ENCODE measurements at regions not wholly inside any gene's neighbourhood (a gene's known extent, or its start where the extent isn't known, plus 50 kb on each side); places are given as distances from the start of the nearest gene placed in this dataset.
"Not testable (repeated sequence)": the region's sequence is repeated elsewhere in the genome, so short reads cannot be mapped to it uniquely, and the experiment has no call there.

DNA sequence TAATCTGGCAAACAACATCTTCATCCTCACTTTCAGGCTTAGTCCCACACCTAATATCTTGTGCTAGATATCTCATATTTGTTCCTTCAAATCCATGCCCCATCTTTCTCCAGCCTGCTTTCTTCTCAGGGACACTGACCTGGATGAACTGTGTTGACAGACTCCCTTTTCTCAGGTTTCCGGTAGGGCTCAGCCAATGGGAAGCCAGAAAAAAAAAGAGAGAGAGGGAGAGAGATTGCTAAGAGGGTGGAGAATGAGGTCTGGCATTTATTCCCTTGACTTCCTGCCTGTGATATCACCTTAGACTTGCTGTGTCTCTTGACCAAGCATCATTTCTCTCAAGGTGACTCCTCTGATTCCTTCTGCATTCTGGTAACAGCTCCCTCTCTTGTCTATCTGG, 145.6 kb upstream of the ABI3BP start:
- DNase-seq (ENCODE audit: low spot score), result no peak

- no peak for DNase-seq (ENCODE audit: low spot score)
These were observed 141.1 kb upstream of the ABI3BP start for GRCh38 chr3:101134331-101134730.

- DNase-seq (ENCODE audit: low spot score), result no peak
These were observed 140.4 kb upstream of the ABI3BP start for GRCh38 chr3:101133652-101134051.

DNA sequence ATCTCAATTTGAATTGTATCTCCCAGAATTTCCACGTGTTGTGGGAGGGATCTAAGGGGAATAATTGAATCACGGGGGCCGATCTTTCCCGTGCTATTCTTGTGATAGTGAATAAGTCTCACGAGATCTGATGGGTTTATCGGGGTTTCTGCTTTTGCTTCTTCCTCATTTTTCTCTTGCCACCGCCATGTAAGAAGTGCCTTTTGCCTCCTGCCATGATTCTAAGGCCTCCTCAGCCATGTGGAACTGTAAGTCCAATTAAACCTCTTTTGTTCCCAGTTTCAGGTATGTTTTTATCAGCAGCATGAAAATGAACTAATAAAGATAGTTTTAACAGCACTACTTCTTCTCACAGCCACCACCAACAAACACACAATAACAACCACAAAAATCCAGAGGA, 140.0 kb upstream of the ABI3BP start:
- DNase-seq (ENCODE audit: low spot score), result not testable (repeated sequence)

GRCh38 chr3:101131767-101132166, 138.5 kb upstream of the ABI3BP start:
- DNase-seq (ENCODE audit: low spot score), result peak; percentile 18

GRCh38 chr3:101128786-101129185, 135.6 kb upstream of the ABI3BP start:
- no peak for DNase-seq (ENCODE audit: low spot score)

DNA sequence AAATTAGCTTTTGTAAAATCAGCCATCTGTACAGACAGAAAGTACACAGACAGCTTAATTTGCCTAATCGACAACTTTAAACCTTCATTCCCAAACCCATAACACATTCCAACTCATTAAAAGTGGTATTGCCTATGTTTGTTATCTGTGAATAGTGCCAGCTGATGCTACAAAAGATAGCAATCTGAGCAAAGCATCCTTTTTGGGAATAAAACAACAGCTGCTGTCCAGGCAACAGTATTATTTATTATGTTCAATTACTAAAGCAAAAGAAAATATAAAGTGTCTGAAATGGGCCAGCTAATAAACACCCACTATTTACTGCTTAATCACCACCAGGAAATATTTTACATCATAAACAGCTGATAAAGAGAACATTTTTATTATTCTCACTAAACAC, 134.8 kb upstream of the ABI3BP start:
- no peak for DNase-seq (ENCODE audit: low spot score)

GRCh38 chr3:101124125-101124524, 130.9 kb upstream of the ABI3BP start:
- no peak for DNase-seq (ENCODE audit: low spot score)

- DNase-seq (ENCODE audit: low spot score), result no peak
These were observed 129.9 kb upstream of the ABI3BP start for GRCh38 chr3:101123081-101123480.

GRCh38 chr3:101122681-101123080, 129.5 kb upstream of the ABI3BP start:
- DNase-seq (ENCODE audit: low spot score), result no peak

DNA sequence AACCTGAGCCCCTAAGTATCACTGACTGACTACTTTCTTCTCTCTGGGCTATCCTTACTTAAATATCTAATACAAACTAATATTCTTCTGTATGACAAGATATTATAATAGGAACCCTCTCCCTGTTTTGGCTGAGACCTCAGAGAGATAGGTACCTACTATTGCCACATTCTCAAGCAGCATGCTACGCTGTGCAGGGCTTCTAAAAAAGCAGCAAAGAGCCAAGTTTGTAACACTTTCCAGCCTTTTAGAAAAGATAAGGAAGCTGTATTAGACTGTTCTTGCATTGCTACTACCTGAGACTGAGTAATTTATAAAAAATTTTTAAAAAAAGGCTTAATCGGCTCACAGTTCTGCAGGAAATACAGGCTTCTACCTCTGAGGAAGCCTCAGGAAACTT, 126.8 kb upstream of the ABI3BP start:
- DNase-seq (ENCODE audit: low spot score), result no peak

GRCh38 chr3:101119535-101119934, 126.3 kb upstream of the ABI3BP start:
- DNase-seq (ENCODE audit: low spot score), result no peak

DNA sequence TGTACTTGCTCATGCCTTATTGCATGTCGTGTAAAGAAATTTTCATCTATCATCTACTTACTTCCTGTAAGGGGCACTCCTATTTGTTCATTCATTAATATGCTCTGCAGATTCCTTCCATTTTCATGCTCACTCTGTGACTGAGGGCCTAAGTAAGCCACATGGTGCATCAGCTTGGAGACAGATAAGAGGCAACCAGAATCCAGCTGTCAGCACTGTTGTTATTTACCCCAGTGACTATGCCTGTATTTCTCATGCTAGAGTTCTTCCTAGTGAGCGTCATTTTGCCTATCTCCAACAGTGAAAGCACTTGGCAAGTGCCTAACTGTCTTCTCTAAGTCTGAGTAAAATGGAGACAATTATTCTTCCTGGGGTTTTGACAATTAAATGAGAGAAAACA, 124.8 kb upstream of the ABI3BP start:
- no peak for DNase-seq (ENCODE audit: low spot score)

- DNase-seq (ENCODE audit: low spot score), result no peak
These were observed 124.2 kb upstream of the ABI3BP start for GRCh38 chr3:101117465-101117864.

GRCh38 chr3:101110295-101110694, 117.1 kb upstream of the ABI3BP start:
- not testable (repeated sequence) for DNase-seq (ENCODE audit: low spot score)

GRCh38 chr3:101104321-101104720, 111.1 kb upstream of the ABI3BP start:
- no peak for DNase-seq (ENCODE audit: low spot score)

DNA sequence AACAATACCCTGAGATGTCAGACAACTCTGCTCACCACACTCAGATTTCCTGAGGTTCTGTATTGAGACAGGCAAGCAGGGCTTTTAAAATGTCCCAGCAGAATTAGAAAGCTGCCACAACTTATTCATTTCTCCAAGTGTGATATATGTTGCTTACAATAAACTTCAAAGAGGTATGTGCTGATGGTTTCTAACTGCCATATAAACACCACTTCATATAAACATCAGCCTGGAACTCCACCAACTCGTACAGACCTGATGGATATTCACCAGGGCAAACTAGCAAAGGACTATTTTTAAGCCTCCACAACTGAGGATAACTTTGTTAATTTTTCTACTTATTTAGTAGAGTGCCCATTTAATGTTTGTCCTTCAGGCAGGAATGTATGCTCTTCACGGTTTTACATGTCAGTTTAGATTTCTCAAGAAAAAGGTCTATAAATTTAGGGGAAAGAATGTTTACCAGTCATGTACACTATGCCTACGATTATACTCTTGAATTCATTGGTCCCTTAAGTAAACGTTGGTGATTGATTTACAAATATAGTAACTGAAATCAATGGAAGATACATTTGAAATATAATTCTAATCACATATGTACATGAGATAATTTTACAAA, 109.6 kb upstream of the ABI3BP start:
- DNase-seq (ENCODE audit: low spot score), result no peak

- DNase-seq (ENCODE audit: low spot score), result no peak
These were observed 107.3 kb upstream of the ABI3BP start for GRCh38 chr3:101100361-101101009.

DNA sequence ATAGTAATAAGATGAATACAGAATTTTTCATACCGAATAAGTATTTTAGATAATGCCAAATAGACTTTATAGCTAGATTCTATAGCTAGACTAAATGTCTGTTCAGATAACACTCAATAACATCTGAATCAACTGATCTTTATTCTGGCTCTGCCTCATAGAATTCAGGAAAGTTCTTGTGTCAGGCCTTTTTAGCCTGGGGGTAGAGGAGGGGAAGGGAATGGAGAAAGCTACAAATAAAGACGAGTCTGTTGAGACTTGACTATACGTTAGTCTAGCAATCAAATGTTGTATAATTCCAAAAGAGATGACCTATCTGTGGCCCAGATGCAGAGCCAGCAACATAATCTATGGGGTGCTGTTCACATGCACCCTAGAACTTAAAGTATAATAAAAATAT, 106.6 kb upstream of the ABI3BP start:
- DNase-seq (ENCODE audit: low spot score), result no peak

DNA sequence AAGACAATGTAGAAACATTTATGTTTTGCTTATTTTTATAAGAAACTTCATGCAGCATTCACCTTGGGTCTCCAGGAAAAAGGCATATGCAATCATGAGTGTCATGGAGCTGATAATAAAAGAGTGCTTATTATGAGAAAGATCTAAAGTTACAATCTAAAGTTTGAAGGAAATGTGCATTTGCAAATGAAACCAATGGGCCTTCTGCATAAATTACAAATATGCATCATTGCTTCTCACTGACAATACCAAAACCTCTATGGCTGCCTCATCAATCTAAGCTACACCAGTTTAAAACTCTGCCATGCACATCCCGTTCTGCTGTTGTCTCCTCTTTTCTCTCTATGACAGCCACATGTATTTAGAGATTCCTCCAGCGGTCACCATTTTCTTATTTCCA, 103.2 kb upstream of the ABI3BP start:
- no peak for DNase-seq (ENCODE audit: low spot score)

GRCh38 chr3:101095693-101096430, 102.6 kb upstream of the ABI3BP start:
- no peak for DNase-seq (ENCODE audit: low spot score)

DNA sequence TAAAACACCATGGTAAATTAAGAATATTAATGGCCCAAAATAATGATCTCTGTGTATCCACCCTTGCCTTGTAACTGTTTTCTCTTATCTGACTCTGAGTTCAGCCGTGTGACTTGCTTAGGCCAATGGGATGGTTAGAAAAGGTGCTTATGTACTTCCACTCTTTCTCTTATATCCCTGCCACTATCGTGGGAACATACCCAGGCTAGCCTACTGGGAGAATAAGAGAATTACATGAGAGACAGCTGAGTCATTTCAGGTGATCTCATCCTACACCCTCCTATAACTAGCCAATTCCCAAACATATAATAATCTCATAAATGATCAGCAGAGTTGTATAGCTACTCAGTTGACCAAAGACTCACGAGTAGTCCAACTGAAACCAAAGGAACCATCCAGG, 98.3 kb upstream of the ABI3BP start:
- DNase-seq (ENCODE audit: low spot score), result peak; percentile 9

- DNase-seq (ENCODE audit: low spot score), result no peak
These were observed 92.5 kb upstream of the ABI3BP start for GRCh38 chr3:101085752-101086151.
